HAP-1 (cell line): ENCODE measurements at regions not wholly inside any gene's neighbourhood (a gene's known extent, or its start where the extent isn't known, plus 50 kb on each side); places are given as distances from the start of the nearest gene placed in this dataset.
"Not testable (repeated sequence)": the region's sequence is repeated elsewhere in the genome, so short reads cannot be mapped to it uniquely, and the experiment has no call there.

Experiments
- DNase-seq, 2 experiments: peaks; one replicate each; pipeline ENCODE4 v3.0.0-alpha.2; 2016 to 2020; ENCODE audit warnings: low spot score in 2 of 2
- H3K27me3 ChIP-seq: fragments of 250-450 bp; sonication (Bioruptor Pico); 2 replicates; pipeline ENCODE4 v1.5.1; 2020; ENCODE audit warnings: low read depth, mild to moderate bottlenecking, moderate library complexity
- H3K36me3 ChIP-seq: fragments of 250-450 bp; sonication (Bioruptor Pico); replicated peaks from 2 replicates; pipeline ENCODE4 v1.5.1; 2020; ENCODE audit warnings: mild to moderate bottlenecking
- H3K4me1 ChIP-seq: fragments of 250-450 bp; sonication (Bioruptor Pico); 2 replicates; pipeline ENCODE4 v1.5.1; 2020; ENCODE audit warnings: mild to moderate bottlenecking
- H3K4me3 ChIP-seq: fragments of 250-450 bp; sonication (Bioruptor Pico); 2 replicates; pipeline ENCODE4 v1.5.1; 2020; ENCODE audit warnings: mild to moderate bottlenecking, moderate library complexity
- H3K9me3 ChIP-seq: fragments of 250-450 bp; sonication (Bioruptor Pico); 2 replicates; pipeline ENCODE4 v1.5.1; 2020; ENCODE audit warnings: mild to moderate bottlenecking, moderate library complexity
- in situ Hi-C: fragments of 300-500 bp; cut with MboI; formaldehyde crosslinking; loops from 3 replicates; pipeline ENCODE4 v1.14.3; 2020; ENCODE audit warnings: low sequenced_read_pairs, inconsistent platforms, mixed read lengths

DNA sequence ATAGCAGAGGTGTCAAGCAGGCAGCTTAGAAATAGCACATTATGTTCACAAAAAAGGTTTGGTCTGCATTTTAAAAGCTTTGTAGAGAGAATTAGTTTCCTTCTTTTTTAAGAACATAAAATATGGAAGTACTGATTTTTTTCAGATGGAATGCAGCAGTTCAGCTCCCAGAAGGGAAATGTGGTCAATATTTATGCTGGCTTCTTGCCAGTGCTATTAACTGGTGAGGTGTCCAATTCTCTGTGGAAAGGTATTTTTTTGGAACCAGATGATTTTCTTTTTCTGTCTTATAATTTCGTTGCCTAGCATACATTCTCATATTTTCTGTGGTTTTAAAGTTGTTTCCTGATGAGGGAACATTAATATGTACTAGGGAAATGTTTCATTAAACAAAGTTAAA is 211.4 kb upstream of the ZNF385D start:
- in situ Hi-C loops = no loop called here
- no peaks in the 10 kb centered on the region for H3K27me3 ChIP-seq
- no peaks in the 10 kb centered on the region for H3K9me3 ChIP-seq
- H3K36me3 ChIP-seq = no peaks in the 10 kb centered on the region
- no peak overlapping the region for H3K4me3 ChIP-seq
- H3K4me1 ChIP-seq = no peaks in the 10 kb centered on the region
- no peak for DNase-seq

DNA sequence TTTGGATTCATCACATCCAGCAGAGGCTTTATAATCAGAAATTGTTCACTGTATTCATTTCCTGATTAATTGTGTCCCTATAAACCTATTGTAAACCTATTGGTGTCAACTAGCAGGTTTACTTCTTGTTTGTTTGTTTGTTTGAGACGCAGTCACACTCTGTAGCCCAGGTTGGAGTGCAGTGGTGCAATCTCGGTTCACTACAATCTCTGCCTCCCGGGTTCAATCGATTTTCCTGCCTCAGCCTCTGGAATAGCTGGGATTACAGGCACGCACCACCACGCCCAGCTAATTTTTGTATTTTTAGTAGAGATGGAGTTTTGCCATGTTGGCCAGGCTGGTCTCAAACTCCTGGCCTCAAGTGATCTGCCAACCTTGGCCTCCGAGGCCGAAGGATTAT is 215.4 kb upstream of the ZNF385D start:
- H3K4me1 ChIP-seq, H3K27me3 ChIP-seq, H3K36me3 ChIP-seq, H3K9me3 ChIP-seq, DNase-seq, in situ Hi-C loops, H3K4me3 ChIP-seq: not testable (repeated sequence)

DNA sequence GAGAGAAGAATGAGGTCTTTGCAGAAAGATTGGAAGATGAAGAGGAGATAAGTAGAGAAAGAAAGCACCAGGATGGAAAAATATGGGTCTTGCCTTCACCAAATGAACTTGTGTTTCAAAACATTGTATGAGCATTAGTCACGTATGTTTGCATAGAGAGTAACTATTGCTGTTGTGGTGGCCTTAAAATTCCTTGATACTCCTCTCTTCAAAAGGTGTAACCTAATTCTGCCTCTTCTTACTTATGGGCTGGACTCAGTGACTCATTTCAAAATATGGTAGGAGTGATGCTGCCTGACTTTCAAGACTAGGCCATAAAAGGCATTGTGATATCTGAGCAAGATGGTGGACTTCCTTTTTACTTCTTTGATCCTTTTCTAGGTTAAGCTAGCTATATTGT is 228.7 kb upstream of the ZNF385D start:
- H3K27me3 ChIP-seq = no peaks in the 10 kb centered on the region
- no peaks in the 10 kb centered on the region for H3K4me1 ChIP-seq
- H3K4me3 ChIP-seq = no peak overlapping the region
- no peaks in the 10 kb centered on the region for H3K9me3 ChIP-seq
- in situ Hi-C loops = no loop called here
- DNase-seq = no peak
- H3K36me3 ChIP-seq = no peaks in the 10 kb centered on the region

DNA sequence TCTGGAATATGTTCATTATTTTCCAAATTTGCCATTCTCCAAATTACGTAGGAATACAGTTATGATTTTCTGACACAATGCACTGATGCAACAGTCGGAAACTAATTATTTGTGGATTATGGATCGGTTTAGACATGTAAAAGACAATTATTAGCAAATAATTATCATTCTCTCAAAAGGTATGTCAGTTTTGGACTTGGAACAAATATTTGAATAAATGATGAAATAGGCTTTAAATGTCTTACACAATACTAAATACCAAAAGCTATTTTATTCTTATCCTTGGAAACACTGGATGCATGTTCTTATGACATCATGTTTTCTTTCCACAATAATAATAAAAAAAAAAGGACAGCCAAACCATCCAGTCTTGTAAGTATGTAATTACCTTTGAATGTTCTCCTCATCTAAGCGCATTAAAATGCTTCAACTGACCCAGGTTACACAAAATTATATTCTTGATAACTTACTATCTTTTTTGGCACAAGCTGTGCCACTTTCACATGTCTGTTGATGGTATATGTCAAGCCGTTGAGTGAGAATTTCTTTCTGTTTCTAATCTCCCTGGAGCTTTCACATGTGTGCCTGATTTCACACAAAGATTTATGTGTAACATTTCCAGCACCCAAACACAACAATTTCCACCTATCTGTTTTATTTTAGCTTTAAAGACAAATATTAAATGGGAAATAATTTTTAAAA is 238.5 kb upstream of the ZNF385D start:
- H3K27me3 ChIP-seq = no peaks in the 10 kb centered on the region
- no peak overlapping the region for H3K4me3 ChIP-seq
- H3K9me3 ChIP-seq = no peaks in the 10 kb centered on the region
- H3K36me3 ChIP-seq = no peaks in the 10 kb centered on the region
- in situ Hi-C loops = no loop called here
- no peak for DNase-seq
- no peaks in the 10 kb centered on the region for H3K4me1 ChIP-seq

DNA sequence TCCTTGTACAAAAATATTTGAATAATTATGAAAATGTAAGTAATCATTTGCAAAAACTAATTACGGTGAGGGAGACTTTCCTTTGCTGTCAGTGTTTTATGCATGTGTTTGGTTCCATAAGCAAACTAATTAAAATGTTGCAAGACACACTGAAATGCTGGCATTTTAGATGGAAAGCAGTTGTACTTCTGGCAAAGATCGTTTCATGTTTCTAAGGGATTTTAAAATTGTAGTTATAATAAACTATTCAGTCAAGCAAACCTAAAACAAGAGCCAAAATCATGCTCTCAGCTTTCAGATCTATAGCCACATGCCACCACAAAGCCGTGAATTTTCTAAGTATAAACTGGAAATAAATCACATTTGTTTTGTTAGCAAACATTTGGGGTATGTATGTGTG is 240.1 kb upstream of the ZNF385D start:
- Histone ChIP-seq H3K36me3 (no peaks in the 10 kb centered on the region), H3K4me1 (no peaks in the 10 kb centered on the region), H3K27me3 (no peaks in the 10 kb centered on the region), H3K9me3 (no peaks in the 10 kb centered on the region), H3K4me3 (no peak overlapping the region)
- DNase-seq = no peak
- in situ Hi-C loops = no loop called here

DNA sequence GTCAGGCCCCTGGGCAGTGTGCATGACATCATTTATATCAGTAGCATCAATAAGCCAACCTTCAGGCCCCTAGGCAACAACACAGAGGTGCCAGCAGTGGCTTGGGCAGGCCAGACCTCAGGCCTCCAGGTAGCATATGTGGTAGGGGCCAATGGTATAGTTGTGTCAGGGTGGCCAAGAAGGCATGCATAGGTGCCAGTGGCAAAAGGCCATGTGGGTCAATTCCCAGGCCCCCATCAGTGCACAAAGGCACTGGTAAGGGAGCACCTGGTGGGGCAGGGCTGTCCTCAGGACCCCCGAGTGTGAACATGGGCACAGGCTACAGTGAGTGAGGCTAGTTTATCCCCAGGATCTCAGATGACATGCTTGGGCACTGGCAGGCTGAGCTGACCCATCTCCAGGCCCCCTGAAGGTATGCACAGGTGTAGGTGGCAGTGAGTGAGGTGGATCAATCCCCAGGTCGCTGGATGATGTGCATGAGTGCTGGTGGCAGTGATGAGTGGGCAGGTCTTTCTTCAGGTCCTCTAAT is 244.1 kb upstream of the ZNF385D start:
- Histone ChIP-seq H3K36me3 (no peaks in the 10 kb centered on the region), H3K27me3 (no peaks in the 10 kb centered on the region), H3K4me1 (no peaks in the 10 kb centered on the region), H3K4me3 (no peak overlapping the region), H3K9me3 (no peaks in the 10 kb centered on the region)
- in situ Hi-C loops = no loop called here
- no peak for DNase-seq

DNA sequence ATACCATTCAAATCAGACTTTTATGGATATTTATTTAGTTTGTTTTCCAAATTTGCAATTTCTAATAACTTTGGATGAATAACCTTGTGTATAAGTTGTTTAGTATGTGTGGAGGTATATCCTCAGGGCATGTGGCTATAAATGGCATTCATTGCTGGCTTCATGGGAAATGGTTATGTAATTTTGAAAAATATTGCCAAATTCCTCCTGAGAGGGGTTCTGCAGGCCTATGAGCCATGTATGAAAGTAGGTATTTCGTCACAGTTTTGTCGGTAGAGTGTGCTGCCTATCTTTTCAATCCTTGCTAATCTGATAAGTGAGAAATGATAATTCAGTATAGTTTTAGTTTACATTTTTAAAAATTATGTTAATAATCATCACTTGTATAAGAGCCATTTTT is 256.4 kb upstream of the ZNF385D start:
- in situ Hi-C loops = no loop called here
- Histone ChIP-seq H3K4me1 (no peaks in the 10 kb centered on the region), H3K36me3 (no peaks in the 10 kb centered on the region), H3K9me3 (no peaks in the 10 kb centered on the region), H3K4me3 (no peak overlapping the region), H3K27me3 (no peaks in the 10 kb centered on the region)
- DNase-seq = no peak

DNA sequence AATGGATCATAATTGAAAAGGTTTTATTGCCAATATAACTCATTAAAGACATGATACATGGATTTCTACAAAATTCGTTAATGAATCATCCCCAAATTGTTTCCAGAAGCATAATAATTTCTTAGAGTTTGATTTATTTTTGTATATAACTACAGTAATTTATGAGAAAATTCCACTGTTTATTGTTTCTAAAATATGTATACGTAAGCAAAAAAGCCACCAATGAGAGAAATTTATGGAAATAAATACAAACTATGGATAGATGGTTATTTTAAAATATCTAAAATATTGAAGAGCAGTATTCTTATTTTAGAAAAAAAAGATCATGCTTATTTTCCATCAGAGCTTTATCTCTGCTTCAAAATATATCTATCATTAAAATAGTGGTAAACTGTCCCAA is 260.0 kb upstream of the ZNF385D start:
- no peaks in the 10 kb centered on the region for H3K36me3 ChIP-seq
- DNase-seq = no peak
- no peaks in the 10 kb centered on the region for H3K27me3 ChIP-seq
- H3K9me3 ChIP-seq = no peaks in the 10 kb centered on the region
- in situ Hi-C loops = no loop called here
- no peak overlapping the region for H3K4me3 ChIP-seq
- H3K4me1 ChIP-seq = no peaks in the 10 kb centered on the region

DNA sequence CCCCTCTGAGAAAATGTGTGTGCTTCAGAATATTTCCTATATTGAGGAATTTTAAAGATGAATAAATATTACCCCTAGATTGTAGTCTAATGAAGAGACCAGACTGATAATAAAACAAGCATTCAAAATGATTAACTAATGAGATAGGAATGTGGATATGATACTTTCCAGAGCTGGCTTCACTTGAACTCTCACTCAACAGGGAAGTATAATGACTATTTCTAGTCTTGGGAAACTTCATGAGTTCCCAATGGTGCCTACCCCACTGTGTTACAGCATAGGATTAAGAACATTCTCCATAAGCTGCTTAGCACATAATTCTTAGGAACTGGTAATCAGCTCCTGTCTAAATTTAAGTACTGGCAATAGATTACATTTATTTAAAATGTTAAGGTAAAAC is 261.5 kb upstream of the ZNF385D start:
- DNase-seq = no peak
- in situ Hi-C loops = no loop called here

DNA sequence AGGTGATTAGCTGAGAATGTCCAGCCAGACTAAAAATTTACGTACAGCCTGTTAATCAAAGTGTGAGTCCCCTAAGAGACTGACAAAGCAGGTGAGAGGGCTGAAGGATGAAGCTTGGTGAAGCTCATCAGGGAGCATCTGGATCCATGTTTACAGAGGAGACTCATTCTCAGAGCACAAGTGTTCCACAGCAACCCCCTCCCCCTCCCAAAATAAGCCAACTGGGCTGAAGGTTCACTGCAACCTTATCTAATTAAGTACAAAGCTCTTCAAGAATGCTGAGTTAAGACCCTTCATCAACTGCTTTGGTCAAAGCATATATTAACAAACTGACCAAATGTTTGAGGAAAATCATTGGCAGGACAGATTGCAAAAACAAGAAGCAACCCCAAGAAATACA is 262.6 kb upstream of the ZNF385D start:
- H3K4me3 ChIP-seq = no peak overlapping the region
- DNase-seq = no peak

More for the DNA sequence above, 261.5 kb upstream of the ZNF385D start:
- Histone ChIP-seq H3K36me3 (no peaks in the 10 kb centered on the region), H3K27me3 (no peaks in the 10 kb centered on the region), H3K4me1 (no peaks in the 10 kb centered on the region), H3K9me3 (no peaks in the 10 kb centered on the region), H3K4me3 (no peak overlapping the region)

DNA sequence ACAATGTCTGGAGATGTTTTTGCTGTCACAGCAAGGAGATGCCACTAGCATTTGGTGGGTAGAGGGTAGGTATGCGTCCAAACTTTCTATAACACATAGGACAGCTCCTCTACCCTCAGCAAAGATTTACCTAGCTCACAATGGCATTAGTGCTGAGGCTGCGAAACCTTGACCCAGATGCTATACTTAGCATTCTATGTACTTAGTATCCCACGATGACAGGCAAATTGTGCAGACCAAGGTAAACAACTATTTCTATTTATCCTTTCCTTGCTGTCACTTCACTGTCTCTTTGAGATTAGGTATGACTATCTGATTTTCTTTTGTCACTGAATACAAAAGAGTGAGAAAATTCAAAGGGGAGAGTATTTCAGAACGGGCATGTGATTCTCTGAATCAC is 265.2 kb upstream of the ZNF385D start:
- H3K27me3 ChIP-seq = no peaks in the 10 kb centered on the region
- in situ Hi-C loops = no loop called here
- no peak overlapping the region for H3K4me3 ChIP-seq
- DNase-seq = no peak
- H3K9me3 ChIP-seq = no peaks in the 10 kb centered on the region
- H3K36me3 ChIP-seq = no peaks in the 10 kb centered on the region
- no peaks in the 10 kb centered on the region for H3K4me1 ChIP-seq

More for the DNA sequence above, 262.6 kb upstream of the ZNF385D start:
- no peaks in the 10 kb centered on the region for H3K36me3 ChIP-seq
- no peaks in the 10 kb centered on the region for H3K4me1 ChIP-seq
- in situ Hi-C loops = no loop called here
- H3K27me3 ChIP-seq = no peaks in the 10 kb centered on the region
- H3K9me3 ChIP-seq = no peaks in the 10 kb centered on the region

DNA sequence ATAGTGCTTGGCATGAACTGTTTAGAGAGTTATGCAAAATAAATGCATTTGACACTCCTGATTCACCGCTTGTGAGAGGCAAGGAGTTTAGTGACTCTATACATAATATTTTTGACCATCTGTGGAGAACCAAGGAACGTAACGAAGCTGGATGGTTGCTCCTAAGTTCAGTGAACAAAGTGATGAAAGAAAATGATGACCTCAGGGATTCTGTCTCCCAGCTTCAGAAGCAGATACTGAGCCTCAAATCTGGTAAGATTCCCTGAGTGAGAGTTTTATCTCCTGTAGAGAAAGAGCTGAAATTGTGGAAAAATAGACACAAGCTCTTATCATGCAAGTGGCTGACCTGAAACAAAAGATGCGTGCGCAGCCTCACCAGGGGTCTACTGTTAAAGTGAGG is 273.6 kb upstream of the ZNF385D start:
- H3K27me3 ChIP-seq, in situ Hi-C loops, H3K36me3 ChIP-seq, H3K4me1 ChIP-seq, H3K9me3 ChIP-seq, H3K4me3 ChIP-seq, DNase-seq: not testable (repeated sequence)

DNA sequence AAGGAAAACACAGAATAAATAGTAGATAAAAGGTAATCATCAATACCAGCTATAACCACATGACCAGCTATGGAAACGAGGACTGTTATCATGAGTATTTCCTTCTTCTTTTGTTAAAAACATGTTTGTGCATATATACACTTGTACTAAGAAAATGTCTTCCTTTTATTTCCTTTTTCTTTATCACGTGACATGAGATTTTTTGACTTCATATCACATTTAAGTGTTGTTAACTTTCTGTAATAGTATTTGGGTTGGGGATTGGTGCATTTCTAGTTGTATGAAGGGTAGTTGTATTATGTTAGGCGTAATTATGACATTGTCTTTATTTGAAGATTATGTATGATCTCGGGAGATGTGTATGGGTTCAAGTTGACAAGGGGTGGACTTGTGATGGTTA is 278.5 kb upstream of the ZNF385D start:
- DNase-seq = no peak
- Histone ChIP-seq H3K4me1 (no peaks in the 10 kb centered on the region), H3K4me3 (no peak overlapping the region), H3K27me3 (no peaks in the 10 kb centered on the region), H3K9me3 (no peaks in the 10 kb centered on the region), H3K36me3 (no peaks in the 10 kb centered on the region)
- in situ Hi-C loops = no loop called here

DNA sequence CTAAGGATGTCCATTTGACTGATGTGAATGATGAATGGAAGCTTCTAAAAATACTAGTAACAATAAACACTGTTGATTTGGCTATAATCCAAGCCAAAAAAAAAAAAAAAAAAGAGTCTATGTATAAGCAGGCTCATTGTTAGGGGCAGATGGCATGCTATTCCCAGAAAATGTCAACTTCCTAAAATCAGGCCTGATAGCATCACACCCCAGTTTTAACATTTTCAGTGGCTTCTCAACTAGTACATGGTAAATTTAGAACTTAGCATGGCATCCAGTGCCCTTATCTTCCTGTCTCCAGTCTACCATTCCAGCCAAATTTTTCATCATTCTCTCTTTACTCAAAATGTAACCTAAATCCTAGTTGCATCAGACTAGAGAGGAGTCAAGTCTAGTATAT is 288.2 kb upstream of the ZNF385D start:
- Histone ChIP-seq H3K27me3 (no peaks in the 10 kb centered on the region), H3K4me1 (no peaks in the 10 kb centered on the region), H3K9me3 (no peaks in the 10 kb centered on the region), H3K36me3 (no peaks in the 10 kb centered on the region), H3K4me3 (no peak overlapping the region)
- in situ Hi-C loops = no loop called here
- DNase-seq = no peak

DNA sequence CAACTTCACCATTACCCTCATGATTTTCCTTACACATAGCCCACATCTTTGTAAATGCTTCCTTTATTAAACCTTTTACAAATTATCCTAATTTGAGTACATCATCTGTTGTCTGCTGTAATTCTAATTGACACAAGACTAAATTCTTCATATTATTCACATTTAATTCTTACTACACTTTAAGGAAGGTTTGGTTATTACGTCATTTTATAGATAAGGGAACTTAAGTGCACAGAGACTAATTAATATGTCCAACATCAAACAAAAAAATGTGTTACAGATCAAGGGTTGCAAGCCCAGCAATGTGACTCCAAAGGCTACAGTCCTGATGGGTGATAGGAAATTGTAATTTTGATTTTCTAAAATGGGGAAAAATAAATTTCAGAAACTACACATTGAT is 289.1 kb upstream of the ZNF385D start:
- Histone ChIP-seq H3K4me3 (no peak overlapping the region), H3K4me1 (no peaks in the 10 kb centered on the region), H3K9me3 (no peaks in the 10 kb centered on the region), H3K27me3 (no peaks in the 10 kb centered on the region), H3K36me3 (no peaks in the 10 kb centered on the region)
- in situ Hi-C loops = no loop called here
- no peak for DNase-seq
